ENCODE measurements at regions not wholly inside any gene's neighbourhood (a gene's known extent, or its start where the extent isn't known, plus 50 kb on each side); places are given as distances from the start of the nearest gene placed in this dataset.

DNA sequence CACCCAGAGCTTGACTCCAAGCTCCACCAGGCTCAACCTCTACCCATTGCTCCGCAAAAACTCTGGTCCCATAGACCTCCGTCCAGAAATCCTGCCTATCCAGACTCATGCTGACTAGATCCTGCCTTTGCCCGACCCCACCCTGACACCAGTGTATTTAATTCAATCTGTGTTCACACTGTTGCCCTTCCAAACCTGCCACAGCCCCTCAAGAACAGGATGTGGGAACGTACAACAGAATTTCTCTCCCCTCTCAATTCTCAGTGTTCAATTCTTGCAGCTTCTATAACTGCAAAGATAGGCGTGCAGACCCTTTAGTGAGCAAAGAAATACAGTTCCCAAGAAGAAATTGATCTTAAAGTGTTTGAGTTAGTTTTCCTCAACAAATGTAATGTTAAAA is 154.2 kb upstream of the FRG1 start:
- no peak overlapping the region for H3K27ac ChIP-seq (ENCODE audit: low read depth in 2 of 2, low read length in 2 of 2)
- no peaks in the 10 kb centered on the region for H3K36me3 ChIP-seq (ENCODE audit: control insufficient read depth in 2 of 3, insufficient read depth in 3 of 3, low read length in 3 of 3)
- DNase-seq (no peak), FAIRE-seq (no peak)
- peaks cover 0 to 8% (median 0%) of the 10 kb centered on the region in 3 donors for H3K9me3 ChIP-seq (ENCODE audit: control insufficient read depth in 2 of 3, insufficient read depth in 1 of 3, low read length in 3 of 3)
- H3K27me3 ChIP-seq (ENCODE audit: control insufficient read depth, insufficient read depth, low read length), result no peaks in the 10 kb centered on the region
- H3K9ac ChIP-seq (ENCODE audit: low read length in 3 of 3), result no peak overlapping the region
- TF ChIP-seq, protein P1, sequence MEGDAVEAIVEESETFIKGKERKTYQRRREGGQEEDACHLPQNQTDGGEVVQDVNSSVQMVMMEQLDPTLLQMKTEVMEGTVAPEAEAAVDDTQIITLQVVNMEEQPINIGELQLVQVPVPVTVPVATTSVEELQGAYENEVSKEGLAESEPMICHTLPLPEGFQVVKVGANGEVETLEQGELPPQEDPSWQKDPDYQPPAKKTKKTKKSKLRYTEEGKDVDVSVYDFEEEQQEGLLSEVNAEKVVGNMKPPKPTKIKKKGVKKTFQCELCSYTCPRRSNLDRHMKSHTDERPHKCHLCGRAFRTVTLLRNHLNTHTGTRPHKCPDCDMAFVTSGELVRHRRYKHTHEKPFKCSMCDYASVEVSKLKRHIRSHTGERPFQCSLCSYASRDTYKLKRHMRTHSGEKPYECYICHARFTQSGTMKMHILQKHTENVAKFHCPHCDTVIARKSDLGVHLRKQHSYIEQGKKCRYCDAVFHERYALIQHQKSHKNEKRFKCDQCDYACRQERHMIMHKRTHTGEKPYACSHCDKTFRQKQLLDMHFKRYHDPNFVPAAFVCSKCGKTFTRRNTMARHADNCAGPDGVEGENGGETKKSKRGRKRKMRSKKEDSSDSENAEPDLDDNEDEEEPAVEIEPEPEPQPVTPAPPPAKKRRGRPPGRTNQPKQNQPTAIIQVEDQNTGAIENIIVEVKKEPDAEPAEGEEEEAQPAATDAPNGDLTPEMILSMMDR (IDR thresholded peaks at IDR 0.05; ENCODE audit: borderline replicate concordance, extremely low read depth, insufficient read depth), result no peak
- H3K4me3 ChIP-seq (ENCODE audit: low read length in 3 of 3), result no peak overlapping the region
- intact Hi-C loops (cut with DNase I), result no loop called here
- H3K4me1 ChIP-seq (ENCODE audit: control insufficient read depth in 2 of 3, insufficient read depth in 2 of 3, low read depth in 1 of 3, low read length in 3 of 3), result no peaks in the 10 kb centered on the region

DNA sequence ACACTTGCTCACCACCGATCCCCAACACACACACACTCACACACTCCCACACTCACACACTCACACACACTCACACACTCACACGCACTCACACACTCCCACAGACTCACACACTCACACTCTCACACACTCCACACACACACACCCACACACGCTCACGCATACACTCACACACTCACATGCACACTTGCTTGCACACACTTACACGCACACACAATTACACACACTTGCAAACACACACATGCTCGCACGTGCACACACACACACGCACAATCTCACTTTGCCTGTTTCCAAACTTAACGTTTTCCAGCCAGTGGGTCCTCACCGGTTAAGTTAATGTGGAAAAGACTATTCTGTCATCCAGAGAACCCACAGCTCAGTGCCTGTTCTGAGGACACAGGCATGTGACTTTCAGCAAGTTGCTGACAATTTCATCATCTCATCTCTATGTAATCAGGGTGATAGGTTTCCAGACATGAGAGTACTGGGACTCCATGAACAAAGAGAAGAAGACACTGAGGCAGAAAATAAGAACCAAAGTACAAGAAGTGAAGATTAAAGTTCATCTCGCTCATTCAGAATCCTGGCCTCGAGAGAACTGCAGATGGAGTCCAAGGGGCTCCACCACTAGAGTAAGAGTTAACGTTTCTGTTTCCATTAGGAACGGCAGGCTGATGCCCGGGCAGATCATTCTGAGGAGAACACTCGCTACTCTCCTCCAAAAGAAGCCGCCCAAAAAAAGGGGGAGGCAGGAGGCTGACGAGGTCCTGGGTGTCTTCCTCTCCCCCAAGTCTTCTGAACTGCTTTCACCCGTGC is 153.2 kb upstream of the FRG1 start:
- Histone ChIP-seq H3K9ac (ENCODE audit: low read length in 3 of 3) (no peak overlapping the region), H3K36me3 (ENCODE audit: control insufficient read depth in 2 of 3, insufficient read depth in 3 of 3, low read length in 3 of 3) (no peaks in the 10 kb centered on the region), H3K27ac (ENCODE audit: low read depth in 2 of 2, low read length in 2 of 2) (no peak overlapping the region), H3K4me3 (ENCODE audit: low read length in 3 of 3) (no peak overlapping the region), H3K9me3 (ENCODE audit: control insufficient read depth in 2 of 3, insufficient read depth in 1 of 3, low read length in 3 of 3) (no peaks in the 10 kb centered on the region), H3K4me1 (ENCODE audit: control insufficient read depth in 2 of 3, insufficient read depth in 2 of 3, low read depth in 1 of 3, low read length in 3 of 3) (no peaks in the 10 kb centered on the region), H3K27me3 (ENCODE audit: control insufficient read depth, insufficient read depth, low read length) (no peaks in the 10 kb centered on the region)
- TF ChIP-seq, protein P1 (IDR thresholded peaks at IDR 0.05; ENCODE audit: borderline replicate concordance, extremely low read depth, insufficient read depth), result no peak
- intact Hi-C loops (cut with DNase I), result no loop called here
- DNase-seq (no peak), FAIRE-seq (no peak)

DNA sequence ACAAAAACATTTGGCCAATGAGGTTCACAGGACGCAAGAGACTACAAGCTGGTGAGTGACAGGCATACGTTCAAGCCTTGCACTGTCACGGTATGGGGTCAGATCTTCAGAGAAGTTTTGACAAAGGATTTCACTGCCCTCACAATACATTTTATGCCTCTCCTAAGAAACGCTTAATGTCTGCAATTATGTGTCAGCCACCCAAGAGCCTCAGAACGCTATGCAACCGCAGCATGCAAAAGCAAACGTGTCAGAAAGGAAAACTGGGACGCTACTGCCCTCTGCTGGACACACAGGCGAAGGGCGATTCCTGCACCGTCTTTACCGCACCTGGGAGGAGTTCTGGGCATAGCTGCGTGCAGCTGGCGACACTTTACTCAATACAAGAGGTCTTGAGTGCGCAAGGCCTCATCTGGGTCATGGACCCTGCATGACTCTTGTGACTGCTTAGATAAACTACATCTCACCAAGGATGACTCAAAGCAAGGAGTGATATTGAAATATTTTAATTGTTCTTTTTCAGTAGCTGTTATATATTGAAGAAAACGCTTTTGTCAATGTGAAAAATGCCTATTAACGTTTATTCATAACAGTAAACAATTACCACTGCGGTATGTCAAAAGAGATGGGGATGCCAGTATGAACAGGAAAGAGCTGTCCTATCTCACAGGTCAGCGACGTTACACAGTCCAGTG is 147.6 kb upstream of the FRG1 start:
- H3K4me3 ChIP-seq (ENCODE audit: low read length in 3 of 3), result no peak overlapping the region
- no peak overlapping the region for H3K9ac ChIP-seq (ENCODE audit: low read length in 3 of 3)
- no peaks in the 10 kb centered on the region for H3K36me3 ChIP-seq (ENCODE audit: control insufficient read depth in 2 of 3, insufficient read depth in 3 of 3, low read length in 3 of 3)
- no peak overlapping the region for H3K27ac ChIP-seq (ENCODE audit: low read depth in 2 of 2, low read length in 2 of 2)
- no peaks in the 10 kb centered on the region for H3K9me3 ChIP-seq (ENCODE audit: control insufficient read depth in 2 of 3, insufficient read depth in 1 of 3, low read length in 3 of 3)
- H3K4me1 ChIP-seq (ENCODE audit: control insufficient read depth in 2 of 3, insufficient read depth in 2 of 3, low read depth in 1 of 3, low read length in 3 of 3), result peaks cover 0 to 5% (median 0%) of the 10 kb centered on the region in 3 donors
- no peaks in the 10 kb centered on the region for H3K27me3 ChIP-seq (ENCODE audit: control insufficient read depth, insufficient read depth, low read length)
- FAIRE-seq, result no peak
- intact Hi-C loops (cut with DNase I), result no loop called here
- TF ChIP-seq, protein P1 (IDR thresholded peaks at IDR 0.05; ENCODE audit: borderline replicate concordance, extremely low read depth, insufficient read depth), result peak; percentile 87
- DNase-seq, result peak; percentile 72 to 94 (median 92)
